Adrenal gland (tissue), 5 donors: ENCODE measurements at regions not wholly inside any gene's neighbourhood (a gene's known extent, or its start where the extent isn't known, plus 50 kb on each side); places are given as distances from the start of the nearest gene placed in this dataset.

Source experiments
- CTCF ChIP-seq, 6 experiments: fragments of 450-650 bp in 4 of 6; fragments of 200-600 bp in 2 of 6; sonication (generic) in 1 of 6; IDR thresholded peaks; 1 replicate in 5 of 6; 2 replicates in 1 of 6; pipeline versions ENCODE4 v1.5.1 to v1.8.0; 2016 to 2021; ENCODE audit warnings: antibody characterized with exemption in 6 of 6, mild to moderate bottlenecking in 2 of 6, moderate library complexity in 1 of 6
- POLR2A ChIP-seq, 2 donors: fragments of 450-650 bp; IDR thresholded peaks; one replicate each; pipeline ENCODE4 v1.6.1; 2017; ENCODE audit warnings: antibody characterized with exemption in 2 of 2, mild to moderate bottlenecking in 2 of 2, moderate library complexity in 1 of 2
- donor health status: DM: no; HTN: no; CAD: no.

- TF ChIP-seq POLR2A (IDR thresholded peaks at IDR 0.05) (no peak), CTCF (IDR thresholded peaks at IDR 0.05) (no peak)
Measured at GRCh38 chr2:38432820-38433606, 55.9 kb upstream of the ATL2 start.
